Sciatic nerve (tissue), 2 donors: ENCODE measurements at regions not wholly inside any gene's neighbourhood (a gene's known extent, or its start where the extent isn't known, plus 50 kb on each side); places are given as distances from the start of the nearest gene placed in this dataset.

Experiments
- ATAC-seq: fragments of 200-7000 bp; cut with Tn5 transposase; one replicate; pipeline ENCODE4 v1.9.1; 2020; ENCODE audit warnings: mild to moderate bottlenecking, moderate library complexity
- DNase-seq: peaks from one replicate; pipeline ENCODE4 v3.0.0-alpha.2; 2020; ENCODE audit warnings: low spot score
- intact Hi-C: fragments of 100-400 bp; cut with DNase I; formaldehyde crosslinking; loops from one replicate; pipeline ENCODE4 v1.14.2; 2022
- donor health status: DM: no; HTN: no; CAD: no.
- donor health status: DM: no; HTN: no; CAD: no.

GRCh38 chr11:42077794-42078193, 618.3 kb upstream of the LRRC4C start:
- no peak for ATAC-seq
- DNase-seq, result no peak
- intact Hi-C loops, result no loop called here

- DNase-seq (no peak), ATAC-seq (peak; percentile 61)
- intact Hi-C loops, result no loop called here
These were observed 626.3 kb upstream of the LRRC4C start for GRCh38 chr11:42085736-42086135.

- intact Hi-C loops, result no loop called here
- ATAC-seq (no peak), DNase-seq (no peak)
These were observed 634.1 kb upstream of the LRRC4C start for GRCh38 chr11:42093541-42093940.

GRCh38 chr11:42098075-42098474, 638.6 kb upstream of the LRRC4C start:
- ATAC-seq (no peak), DNase-seq (no peak)
- intact Hi-C loops, result no loop called here

GRCh38 chr11:42112866-42113265, 653.4 kb upstream of the LRRC4C start:
- no peak for DNase-seq
- ATAC-seq, result no peak
- intact Hi-C loops, result no loop called here

GRCh38 chr11:42114927-42115326, 655.5 kb upstream of the LRRC4C start:
- ATAC-seq, result no peak

GRCh38 chr11:42138454-42138853, 679.0 kb upstream of the LRRC4C start:
- DNase-seq (no peak), ATAC-seq (no peak)
- intact Hi-C loops, result no loop called here

More at GRCh38 chr11:42114927-42115326, 655.5 kb upstream of the LRRC4C start:
- intact Hi-C loops, result no loop called here
- DNase-seq, result no peak

- intact Hi-C loops, result no loop called here
- DNase-seq, result no peak
- ATAC-seq, result no peak
These were observed 685.9 kb upstream of the LRRC4C start for GRCh38 chr11:42145311-42145710.

- no peak for DNase-seq
- no peak for ATAC-seq
- intact Hi-C loops, result no loop called here
These were observed 702.4 kb upstream of the LRRC4C start for GRCh38 chr11:42161886-42162285.

GRCh38 chr11:42169191-42169590, 709.7 kb upstream of the LRRC4C start:
- ATAC-seq (no peak), DNase-seq (no peak)
- intact Hi-C loops, result no loop called here

- ATAC-seq (no peak), DNase-seq (no peak)
- intact Hi-C loops, result no loop called here
These were observed 711.1 kb upstream of the LRRC4C start for GRCh38 chr11:42170601-42171000.

GRCh38 chr11:42171046-42171445, 711.6 kb upstream of the LRRC4C start:
- DNase-seq (no peak), ATAC-seq (no peak)
- intact Hi-C loops, result no loop called here

- intact Hi-C loops, result no loop called here
- ATAC-seq (no peak), DNase-seq (no peak)
These were observed 713.0 kb upstream of the LRRC4C start for GRCh38 chr11:42172441-42172840.

GRCh38 chr11:42175203-42175602, 715.8 kb upstream of the LRRC4C start:
- no peak for ATAC-seq
- no peak for DNase-seq
- intact Hi-C loops, result no loop called here

- ATAC-seq (no peak), DNase-seq (no peak)
- intact Hi-C loops, result no loop called here
These were observed 719.8 kb upstream of the LRRC4C start for GRCh38 chr11:42179216-42179615.

GRCh38 chr11:42195289-42196013, 736.0 kb upstream of the LRRC4C start:
- no peak for DNase-seq
- ATAC-seq, result no peak
- intact Hi-C loops, result no loop called here

- DNase-seq (no peak), ATAC-seq (no peak)
- intact Hi-C loops, result no loop called here
These were observed 740.9 kb upstream of the LRRC4C start for GRCh38 chr11:42200311-42200710.

GRCh38 chr11:42201603-42202148, 742.2 kb upstream of the LRRC4C start:
- DNase-seq (no peak), ATAC-seq (no peak)
- intact Hi-C loops, result no loop called here

GRCh38 chr11:42205518-42205917, 746.1 kb upstream of the LRRC4C start:
- no peak for ATAC-seq

GRCh38 chr11:42225664-42226063, 766.2 kb upstream of the LRRC4C start:
- DNase-seq (no peak), ATAC-seq (no peak)
- intact Hi-C loops, result no loop called here

More at GRCh38 chr11:42205518-42205917, 746.1 kb upstream of the LRRC4C start:
- DNase-seq, result no peak
- intact Hi-C loops, result no loop called here

- DNase-seq (no peak), ATAC-seq (no peak)
- intact Hi-C loops, result no loop called here
These were observed 773.2 kb upstream of the LRRC4C start for GRCh38 chr11:42232673-42233072.
